NT2/D1 (cell line): ENCODE measurements at regions not wholly inside any gene's neighbourhood (a gene's known extent, or its start where the extent isn't known, plus 50 kb on each side); places are given as distances from the start of the nearest gene placed in this dataset.

Experiments
- SUZ12 ChIP-seq: IDR thresholded peaks from 2 replicates; pipeline ENCODE4 v1.6.1; 2011; ENCODE audit not compliant: insufficient read length, insufficient read depth; ENCODE audit errors: extremely low read depth
- YY1 ChIP-seq: IDR thresholded peaks from 2 replicates; pipeline ENCODE4 v1.6.1; 2011; ENCODE audit not compliant: insufficient read length, insufficient read depth
- ZNF274 ChIP-seq: IDR thresholded peaks from 2 replicates; pipeline ENCODE4 v1.6.1; 2011; ENCODE audit warnings: mild to moderate bottlenecking, low read depth, low read length

DNA sequence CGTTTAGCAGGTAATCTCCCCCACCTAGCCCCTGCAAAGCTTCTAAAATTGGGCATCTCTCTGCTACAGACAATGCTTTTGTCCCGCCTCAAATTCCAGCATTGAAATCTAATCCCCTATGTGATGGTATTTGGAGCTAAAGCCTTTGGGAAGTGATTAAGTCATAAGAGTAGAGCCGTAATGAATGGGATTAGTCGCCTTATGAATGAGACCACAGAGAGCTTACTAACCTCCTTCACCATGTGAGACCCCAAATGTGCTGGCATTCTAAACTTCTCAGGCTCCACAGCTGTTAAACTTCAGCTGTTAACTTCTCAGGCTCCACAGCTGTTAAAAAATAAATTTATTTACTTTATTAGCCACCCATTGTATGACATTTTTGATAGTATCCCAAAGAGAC lies 374.2 kb upstream of the BCHE start:
- TF ChIP-seq YY1: no peak
- TF ChIP-seq SUZ12: no peak
- no peak for TF ChIP-seq ZNF274
